GM11168 (cell line): ENCODE measurements at regions not wholly inside any gene's neighbourhood (a gene's known extent, or its start where the extent isn't known, plus 50 kb on each side); places are given as distances from the start of the nearest gene placed in this dataset.
"Not testable (repeated sequence)": the region's sequence is repeated elsewhere in the genome, so short reads cannot be mapped to it uniquely, and the experiment has no call there.

Source experiments
- in situ Hi-C: fragments of 300-500 bp; cut with MboI; formaldehyde crosslinking; loops from one replicate; pipeline ENCODE4 v1.12.0; 2022; ENCODE audit warnings: low sequenced_read_pairs; ENCODE audit not compliant: unreplicated experiment

DNA sequence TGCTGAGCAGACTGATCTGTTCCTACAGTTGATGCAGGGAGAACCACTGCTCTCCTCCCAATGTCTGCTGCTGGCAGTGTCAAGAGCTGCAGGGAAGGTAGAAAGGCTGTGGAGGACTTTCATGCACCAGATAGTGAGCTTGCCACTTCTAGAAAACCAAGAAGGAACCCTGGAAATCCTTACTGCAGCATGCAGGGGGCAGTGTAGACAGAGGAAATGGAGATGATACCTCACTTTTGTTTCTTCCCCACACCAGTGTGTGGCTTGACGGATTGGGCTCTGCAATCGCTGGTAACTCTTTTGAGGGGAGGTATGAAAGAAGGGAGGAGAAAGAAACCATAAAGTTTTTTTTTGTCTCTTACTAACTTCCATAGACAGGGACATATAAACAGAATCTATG is 480.7 kb downstream of the DMAC1 start:
- in situ Hi-C loops: no loop called here

DNA sequence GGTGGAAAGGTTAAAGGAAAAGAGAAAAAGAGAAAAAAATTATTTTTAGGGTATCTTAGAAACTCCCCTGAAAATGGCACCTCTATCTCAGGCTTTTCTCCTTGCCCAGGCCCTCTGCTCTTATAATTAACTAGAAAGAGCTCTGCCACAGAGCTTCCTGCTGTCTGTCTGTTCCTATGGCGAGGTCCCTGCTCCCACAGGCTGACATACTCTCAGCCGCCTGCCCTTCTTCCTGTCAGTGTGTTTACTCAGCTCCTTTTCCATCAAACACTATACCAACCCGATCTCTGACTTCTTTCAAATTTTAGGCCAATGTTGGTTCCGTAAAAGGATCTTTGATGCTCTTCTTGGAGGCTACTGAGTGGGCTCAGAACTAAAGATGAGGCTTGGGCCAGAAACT is 482.6 kb downstream of the DMAC1 start:
- in situ Hi-C loops: no loop called here

DNA sequence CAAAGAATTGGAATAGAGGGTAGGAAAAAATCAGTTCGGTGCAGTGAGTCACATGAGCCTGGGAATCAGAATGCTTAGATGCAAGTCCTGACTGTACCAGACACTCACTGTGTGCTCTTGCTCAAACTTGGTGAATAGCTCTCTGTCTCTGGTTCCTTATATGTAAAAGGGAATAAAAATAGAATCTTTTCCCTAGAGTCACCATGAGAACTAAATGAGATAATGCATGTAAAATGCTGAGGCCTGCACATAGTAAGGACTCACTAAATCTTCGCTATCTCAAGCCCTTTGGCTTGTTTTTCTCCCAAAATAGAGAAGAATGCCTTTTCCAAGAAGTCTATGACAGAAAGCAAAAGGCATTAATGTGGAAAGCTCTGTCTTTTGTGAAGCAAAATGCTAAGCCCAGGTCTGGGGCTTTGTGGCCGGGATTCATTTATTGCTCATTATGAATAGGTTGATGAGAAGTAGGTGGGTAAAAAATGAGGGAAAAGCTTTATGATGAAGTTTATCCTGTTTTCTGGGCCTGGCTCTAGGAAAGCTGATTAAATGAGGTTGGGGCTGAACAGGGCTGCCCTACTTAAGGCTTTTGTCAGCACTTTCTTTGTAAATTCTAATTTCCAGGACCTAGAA is 483.3 kb downstream of the DMAC1 start:
- in situ Hi-C loops: no loop called here

DNA sequence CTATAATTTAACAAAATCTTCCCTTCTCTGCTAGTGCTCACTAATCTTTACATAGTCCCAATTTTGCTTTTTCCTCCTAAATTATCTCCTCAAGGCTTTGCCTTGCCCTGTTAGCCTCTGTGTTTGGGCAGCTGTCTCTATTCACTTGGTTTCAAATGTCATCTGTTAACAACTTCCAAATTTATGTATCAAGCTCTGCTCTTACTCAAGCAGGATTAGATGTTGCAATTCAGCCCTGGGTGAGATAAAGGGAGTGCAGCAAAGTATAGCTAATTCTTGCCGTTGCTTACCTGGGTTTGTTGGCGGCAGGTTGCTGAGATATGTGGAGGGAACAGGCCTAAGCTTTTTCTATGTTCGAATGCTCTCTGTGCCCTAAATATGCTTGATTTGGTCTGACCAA is 483.8 kb downstream of the DMAC1 start:
- in situ Hi-C loops: no loop called here

DNA sequence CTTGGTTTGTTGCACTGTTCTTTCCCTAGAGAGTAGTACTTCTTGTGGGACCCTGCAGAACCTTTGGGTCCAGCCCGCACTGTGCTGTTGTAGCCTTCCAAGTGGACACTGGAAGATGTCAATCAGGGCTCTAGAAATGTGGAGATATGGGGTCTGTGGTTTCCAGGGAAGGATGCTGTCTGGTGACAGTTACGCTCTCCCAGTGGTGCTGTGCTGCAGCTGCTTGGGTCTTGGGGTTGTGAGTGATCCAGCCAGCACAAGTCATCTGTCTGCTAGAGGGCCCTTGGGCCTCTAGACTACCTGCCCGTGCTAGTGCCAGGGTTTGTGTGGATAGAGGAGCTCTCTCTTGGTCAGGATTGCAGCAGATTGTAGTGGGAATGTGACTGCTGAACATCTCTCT is 484.5 kb downstream of the DMAC1 start:
- in situ Hi-C loops: no loop called here

DNA sequence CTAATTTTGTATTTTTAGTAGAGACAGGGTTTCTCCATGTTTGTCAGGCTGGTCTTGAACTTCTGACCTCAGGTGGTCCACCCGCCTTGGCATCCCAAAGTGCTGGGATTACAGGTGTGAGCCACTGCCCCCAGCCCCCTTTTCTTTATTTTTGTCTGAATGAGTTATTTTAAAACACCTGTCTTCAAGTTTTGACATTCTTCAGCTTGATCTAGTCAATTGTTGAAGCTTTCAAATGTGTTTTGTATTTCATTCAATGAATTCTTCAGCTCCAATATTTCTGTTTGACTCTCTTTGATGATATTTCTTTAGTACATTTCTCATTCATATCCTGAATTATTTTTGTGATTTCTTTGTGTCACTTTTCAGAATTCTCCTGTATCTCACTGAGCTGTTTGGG is 486.2 kb downstream of the DMAC1 start:
- in situ Hi-C loops: no loop called here

DNA sequence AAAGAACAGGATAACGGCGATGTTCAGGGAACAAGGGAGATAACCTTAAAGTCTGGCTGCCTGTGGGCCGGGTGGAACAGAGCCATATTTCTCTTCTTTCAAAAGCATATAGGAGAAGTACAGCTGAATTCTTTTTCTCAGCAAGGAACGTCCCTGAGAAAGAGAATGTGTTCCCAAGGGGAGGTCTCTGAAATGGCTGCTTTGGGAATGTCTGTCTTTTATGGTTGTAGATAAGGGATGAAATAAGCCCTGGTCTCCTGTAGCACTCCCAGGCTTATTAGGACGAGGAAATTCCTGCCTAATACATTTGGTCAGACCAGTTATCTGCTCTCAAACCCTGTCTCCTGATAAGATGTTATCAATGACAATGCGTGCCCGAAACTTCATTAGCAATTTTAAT is 490.5 kb downstream of the DMAC1 start:
- in situ Hi-C loops: not testable (repeated sequence)

DNA sequence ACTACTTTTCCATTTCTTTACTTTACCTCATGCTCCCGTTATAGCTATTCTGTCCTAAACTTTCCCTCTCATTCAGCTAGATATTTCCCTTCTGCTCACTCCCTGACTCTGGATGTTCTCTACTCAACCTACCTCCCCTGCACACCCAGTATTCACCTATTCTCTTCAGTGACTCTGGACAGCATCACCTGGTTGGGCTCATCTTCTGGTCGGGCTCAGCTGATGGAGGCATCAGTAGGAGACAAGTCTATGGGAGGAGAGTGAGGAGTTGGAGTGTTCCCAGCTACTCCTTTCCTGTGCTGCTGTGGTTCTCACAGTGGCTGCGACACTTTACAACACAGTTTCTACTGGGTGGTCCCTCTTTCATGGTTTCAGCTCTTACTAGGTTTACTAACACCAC is 493.9 kb downstream of the DMAC1 start:
- in situ Hi-C loops: no loop called here

DNA sequence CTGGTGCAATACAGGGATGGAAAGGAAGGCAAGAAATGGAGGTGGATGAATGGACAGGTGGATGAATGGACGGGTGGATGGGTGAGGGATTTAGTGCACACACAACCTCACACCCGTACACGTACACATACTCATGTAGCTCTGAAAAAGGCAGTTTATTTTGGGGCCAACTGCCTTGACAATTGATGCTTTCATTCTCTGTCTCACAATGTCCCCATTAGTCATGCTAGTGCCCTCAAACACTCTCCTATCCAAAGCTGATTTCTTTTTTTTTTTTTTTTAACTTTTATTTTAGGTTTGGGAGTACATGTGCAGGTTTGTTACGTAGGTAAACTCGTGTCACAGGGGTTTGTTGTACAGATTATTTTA is 495.0 kb downstream of the DMAC1 start:
- in situ Hi-C loops: no loop called here

DNA sequence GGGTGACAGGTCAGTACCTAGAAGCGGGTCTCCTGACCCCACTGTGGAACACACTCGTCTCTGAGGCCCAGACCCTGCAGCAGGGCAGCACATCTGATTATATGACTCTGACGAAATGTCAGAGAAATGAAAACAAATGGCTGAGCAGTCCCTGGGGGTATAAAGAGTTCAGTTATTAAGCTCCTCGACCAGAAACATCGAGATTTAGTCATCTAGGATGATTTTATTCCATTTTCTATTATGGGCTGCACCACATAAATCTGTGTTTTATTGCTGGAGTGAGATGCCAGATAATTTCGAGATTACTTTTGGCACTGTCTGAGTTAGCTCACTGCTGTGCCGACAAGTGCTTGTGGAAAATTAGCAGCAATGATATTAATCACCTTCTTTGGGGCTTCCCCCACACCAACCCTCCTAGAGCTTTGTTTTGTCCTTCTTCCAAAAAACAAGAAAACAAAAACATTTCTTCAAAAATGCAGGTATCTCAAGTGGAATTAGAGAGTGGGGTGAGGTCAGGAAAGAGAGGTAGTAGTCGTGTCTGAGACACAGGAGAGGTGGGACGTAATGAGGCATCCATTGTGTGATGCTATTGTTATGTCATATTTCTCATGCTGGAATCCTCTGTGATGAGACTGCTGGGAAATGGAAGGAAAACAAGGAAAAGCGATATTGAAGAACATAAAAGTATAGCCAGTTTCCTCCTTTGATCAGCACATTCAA is 495.5 kb downstream of the DMAC1 start:
- in situ Hi-C loops: no loop called here

DNA sequence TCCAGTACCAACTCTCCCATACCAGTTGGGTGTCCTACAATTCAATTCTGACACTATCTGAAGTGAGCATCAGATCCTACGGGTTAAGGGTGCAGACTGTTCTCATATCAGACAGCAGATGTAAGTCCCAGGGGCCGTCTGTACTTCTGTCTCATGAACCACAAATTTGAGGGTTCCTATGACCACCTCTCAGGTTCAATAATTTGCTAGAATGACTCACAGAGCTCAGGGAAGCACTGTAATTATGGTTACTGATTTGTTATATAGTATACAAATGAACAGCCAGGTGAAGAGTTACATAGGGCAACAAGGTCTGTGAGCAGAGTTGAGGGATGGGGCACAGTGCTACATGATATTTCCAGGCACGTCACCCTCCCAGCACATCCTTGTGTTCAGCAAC is 499.1 kb downstream of the DMAC1 start:
- in situ Hi-C loops: no loop called here

DNA sequence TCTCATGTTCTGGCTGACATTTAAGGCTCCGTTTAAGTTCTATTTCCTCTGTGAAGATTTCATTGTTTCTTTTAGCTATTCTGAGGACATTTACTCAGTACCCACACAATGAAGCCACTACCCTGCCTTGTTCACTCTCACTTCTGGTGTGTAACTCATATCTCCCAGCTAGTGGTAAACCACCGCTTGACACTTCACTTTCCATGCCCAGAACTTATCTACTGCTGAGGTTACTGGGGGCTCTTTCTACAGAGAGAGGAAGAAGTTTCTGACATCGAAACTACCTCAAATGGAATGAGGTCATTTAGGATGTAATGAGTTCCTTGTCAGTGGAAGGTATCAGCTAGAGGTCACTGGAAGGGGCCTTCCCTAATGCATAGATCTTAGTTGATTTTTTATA is 501.5 kb downstream of the DMAC1 start:
- in situ Hi-C loops: no loop called here

DNA sequence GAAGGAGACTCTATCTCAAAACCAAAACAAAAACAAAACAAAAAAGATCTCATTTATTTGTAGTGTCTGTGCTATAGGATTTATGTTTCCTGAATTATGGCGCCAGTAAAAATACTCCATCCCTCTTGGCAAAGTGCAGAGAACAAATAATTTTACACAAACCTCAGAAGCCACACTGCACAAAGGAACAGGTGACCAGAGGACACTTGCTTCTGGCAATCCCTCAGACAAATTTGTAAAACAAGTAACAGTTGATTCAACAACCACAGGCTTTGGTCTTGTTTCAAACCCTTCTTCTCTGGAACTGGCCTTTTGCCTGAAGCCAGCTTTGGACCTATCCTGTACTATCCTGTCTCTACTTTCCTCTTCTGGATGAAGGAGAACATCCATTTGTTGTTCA is 502.1 kb downstream of the DMAC1 start:
- in situ Hi-C loops: no loop called here

DNA sequence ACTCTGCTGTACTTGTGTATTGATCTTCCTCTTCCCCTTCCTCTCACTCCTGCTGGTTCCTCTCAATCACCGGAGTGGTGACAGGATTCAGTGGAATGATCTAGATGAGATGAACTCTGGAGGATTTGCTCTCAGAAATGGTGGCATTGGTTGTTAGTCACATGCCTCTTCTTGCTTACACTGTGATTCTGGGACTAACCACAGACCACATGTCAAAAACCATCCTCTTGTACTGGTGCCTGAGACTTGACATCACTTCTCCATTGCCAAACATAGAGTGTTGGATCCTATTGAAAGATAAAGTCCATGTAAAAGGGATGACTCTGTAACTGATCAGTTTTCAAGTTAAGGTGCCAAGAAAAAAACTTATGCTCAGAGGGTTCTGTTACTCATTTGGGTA is 506.5 kb downstream of the DMAC1 start:
- in situ Hi-C loops: no loop called here

DNA sequence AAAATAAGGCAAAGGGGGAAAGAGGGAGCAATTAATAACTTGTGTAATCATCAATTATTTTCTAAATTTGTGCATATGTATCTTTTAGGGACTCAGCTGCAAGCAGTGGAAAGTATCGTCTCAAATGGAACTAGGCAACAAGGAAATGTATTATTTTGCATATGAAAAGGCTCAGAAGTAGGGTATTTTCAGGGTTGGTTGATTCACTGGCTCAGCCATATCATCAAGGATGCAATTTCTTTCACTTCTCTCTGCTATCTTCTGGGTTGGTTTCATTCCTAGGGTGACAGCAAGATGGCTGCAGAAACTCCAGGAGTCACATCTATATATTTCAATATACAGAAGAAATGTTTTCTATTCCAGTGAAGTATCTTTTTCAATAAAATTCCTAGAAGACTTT is 509.8 kb downstream of the DMAC1 start:
- in situ Hi-C loops: no loop called here

DNA sequence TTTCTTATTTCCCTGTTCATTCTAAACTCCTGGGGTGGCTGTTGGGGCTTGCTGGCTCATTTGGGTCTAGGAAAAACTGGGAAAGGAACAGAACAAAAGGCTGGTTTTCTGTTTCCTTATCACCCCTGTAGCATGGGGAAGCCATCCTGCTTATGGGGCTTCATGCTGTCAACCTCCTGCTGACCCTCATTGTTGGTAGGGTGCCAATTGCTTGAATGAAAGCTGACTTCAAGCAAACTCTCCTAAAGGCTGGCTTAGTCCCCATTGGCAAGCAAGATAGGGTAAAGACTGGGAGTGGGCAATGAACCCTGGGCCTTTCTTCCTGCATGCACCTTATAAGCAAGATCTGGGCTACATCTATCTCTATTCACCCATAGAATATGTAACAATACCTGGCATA is 511.6 kb downstream of the DMAC1 start:
- in situ Hi-C loops: no loop called here

DNA sequence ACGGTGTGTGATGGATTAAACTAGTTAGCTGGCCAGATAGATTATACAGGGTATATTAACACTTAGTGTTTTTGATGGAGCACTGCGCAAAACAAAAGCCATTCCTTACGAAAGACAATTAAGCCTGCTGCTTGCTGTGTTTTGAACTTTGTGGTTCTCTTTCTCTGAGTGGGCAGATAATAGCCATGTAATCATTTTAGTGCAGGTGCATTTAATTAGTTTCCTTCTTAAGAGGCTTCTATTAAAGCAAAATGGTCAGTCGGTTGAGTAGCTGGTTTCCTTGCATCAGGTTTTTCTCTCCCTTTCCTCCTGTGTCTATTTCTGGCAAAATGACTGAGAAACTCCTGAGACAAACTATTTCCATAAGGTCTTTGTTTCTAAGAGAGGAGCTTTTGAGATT is 512.5 kb downstream of the DMAC1 start:
- in situ Hi-C loops: no loop called here

DNA sequence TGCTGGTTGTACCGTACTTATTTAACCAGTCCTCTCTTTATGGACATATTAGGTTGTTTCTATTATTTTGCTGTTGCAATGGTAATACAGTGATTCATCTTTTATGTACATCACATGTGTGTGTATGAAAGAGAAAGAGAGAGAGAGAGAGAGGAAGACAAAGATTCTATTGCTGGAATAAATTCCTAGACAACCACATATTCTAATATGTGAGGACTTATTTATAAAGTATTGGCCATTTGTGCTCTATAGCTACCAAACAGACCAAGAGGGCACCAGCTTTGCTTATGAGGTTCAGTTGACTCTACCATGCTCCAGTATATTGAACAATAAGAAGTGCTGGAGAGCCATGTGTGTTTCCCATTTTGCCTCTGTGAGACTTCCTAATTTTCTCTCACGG is 513.5 kb downstream of the DMAC1 start:
- in situ Hi-C loops: no loop called here

DNA sequence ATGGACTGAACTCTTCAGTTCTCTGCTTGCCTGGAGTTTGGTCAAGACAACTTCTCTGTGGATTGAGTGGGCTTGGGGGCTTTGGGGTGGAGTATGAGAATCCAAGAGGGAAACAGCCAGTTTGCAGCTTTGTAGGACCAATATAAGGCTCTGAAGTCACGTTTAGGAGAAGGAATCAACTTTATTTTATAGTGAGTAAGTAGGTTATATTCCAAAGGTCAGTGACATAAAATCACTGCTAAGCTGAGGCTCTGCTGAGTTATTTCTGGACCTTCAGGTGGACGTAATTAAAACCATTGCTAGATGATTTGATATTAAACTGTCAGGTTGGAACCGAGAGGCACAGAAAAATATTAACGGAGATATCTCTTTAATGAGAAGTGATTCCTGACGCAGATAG is 514.4 kb downstream of the DMAC1 start:
- in situ Hi-C loops: no loop called here

DNA sequence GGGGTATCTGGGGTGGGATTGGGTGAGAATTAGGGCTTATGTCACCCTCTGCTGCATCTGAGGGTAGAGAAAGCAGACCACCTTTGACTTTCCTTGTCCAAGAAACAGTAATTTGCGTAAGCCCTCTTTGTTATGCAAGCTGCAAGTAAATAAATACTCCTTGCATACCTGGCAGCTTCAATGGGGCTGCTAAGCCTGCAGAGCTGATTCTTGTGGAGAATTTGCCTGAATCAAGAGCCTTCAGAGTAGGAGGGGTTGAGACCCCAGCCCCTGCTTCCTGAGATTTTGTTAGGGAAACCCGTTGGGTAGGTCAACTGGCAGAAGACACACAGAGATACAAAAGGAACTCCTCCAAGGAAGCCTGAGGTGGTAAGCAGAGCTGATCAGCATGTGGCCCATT is 515.1 kb downstream of the DMAC1 start:
- in situ Hi-C loops: no loop called here

DNA sequence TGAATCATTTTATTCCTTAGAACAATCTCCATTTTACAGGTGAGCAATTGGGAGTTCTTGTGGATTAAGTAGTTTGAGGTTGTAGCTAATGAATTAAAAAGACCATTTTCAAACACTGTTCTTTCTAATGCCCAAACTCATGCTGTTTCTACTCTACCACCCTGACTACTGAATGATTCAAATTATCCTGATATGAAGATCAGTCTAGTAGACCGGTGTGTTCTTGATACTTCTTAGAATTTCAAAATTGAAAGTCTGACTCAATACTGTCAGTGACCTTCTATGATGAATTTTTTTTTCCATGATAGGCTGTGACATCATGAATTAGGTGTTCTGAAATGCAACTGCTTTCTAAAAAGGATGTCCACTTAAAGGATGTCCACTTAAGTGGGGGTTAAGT is 515.5 kb downstream of the DMAC1 start:
- in situ Hi-C loops: no loop called here

DNA sequence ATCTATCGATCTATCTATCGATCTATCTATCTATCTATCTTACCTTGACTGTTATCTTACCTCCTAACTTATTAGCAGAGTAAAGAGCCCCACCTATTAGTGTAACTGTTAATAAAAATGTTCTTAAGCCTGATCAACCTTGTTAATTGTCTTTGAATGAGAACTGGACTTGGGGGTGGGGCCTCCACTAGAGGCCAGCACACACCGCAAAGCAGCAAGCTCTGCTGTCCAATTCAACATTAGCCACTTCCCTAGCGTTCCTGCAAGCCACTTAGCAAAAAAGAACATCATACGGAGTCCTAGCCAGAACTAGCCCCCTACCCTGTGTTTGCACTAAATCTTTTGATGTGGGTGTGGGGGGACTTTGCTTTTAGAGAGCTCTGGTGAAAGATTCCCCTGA is 515.8 kb downstream of the KDM4C start:
- in situ Hi-C loops: no loop called here
